HL-60 (cell line): ENCODE measurements at regions not wholly inside any gene's neighbourhood (a gene's known extent, or its start where the extent isn't known, plus 50 kb on each side); places are given as distances from the start of the nearest gene placed in this dataset.

ENCODE experiments used
- DNase-seq, 2 experiments: peaks; one replicate each; pipeline ENCODE4 v3.0.0-alpha.2; 2010 to 2020; ENCODE audit warnings: low read depth in 1 of 2, low spot score in 1 of 2
- H3K27ac ChIP-seq: fragments of 250-450 bp; sonication (Bioruptor Pico); replicated peaks from 2 replicates; pipeline ENCODE4 v1.5.1; 2020; ENCODE audit warnings: mild to moderate bottlenecking, moderate library complexity
- H3K27me3 ChIP-seq: fragments of 250-450 bp; sonication (Bioruptor Pico); 2 replicates; pipeline ENCODE4 v1.5.1; 2021; ENCODE audit warnings: mild to moderate bottlenecking, moderate library complexity; ENCODE audit not compliant: insufficient read depth, poor library complexity, severe bottlenecking
- H3K4me3 ChIP-seq: replicated peaks from 2 replicates; pipeline ENCODE4 v1.5.1; 2011; ENCODE audit warnings: mild to moderate bottlenecking, control low read depth, low read length; ENCODE audit not compliant: insufficient read depth
- CTCF ChIP-seq: IDR thresholded peaks from one replicate; pipeline ENCODE4 v1.5.1; 2011; ENCODE audit warnings: low read length, control low read depth, inconsistent platforms; ENCODE audit not compliant: insufficient read depth
- GABPA ChIP-seq: IDR thresholded peaks from 2 replicates; pipeline ENCODE4 v1.6.1; 2012; ENCODE audit warnings: low read depth
- POLR2AphosphoS5 ChIP-seq: IDR thresholded peaks from 2 replicates; pipeline ENCODE4 v1.6.1; 2012; ENCODE audit warnings: low read depth
- SPI1 ChIP-seq: IDR thresholded peaks from 2 replicates; pipeline ENCODE4 v1.6.1; 2012; ENCODE audit warnings: low read depth, mild to moderate bottlenecking, borderline replicate concordance
- TF ChIP-seq, protein P1 (sequence below): IDR thresholded peaks from 2 replicates; pipeline ENCODE4 v1.6.1; 2012; ENCODE audit warnings: low read depth; ENCODE audit not compliant: insufficient replicate concordance

DNA sequence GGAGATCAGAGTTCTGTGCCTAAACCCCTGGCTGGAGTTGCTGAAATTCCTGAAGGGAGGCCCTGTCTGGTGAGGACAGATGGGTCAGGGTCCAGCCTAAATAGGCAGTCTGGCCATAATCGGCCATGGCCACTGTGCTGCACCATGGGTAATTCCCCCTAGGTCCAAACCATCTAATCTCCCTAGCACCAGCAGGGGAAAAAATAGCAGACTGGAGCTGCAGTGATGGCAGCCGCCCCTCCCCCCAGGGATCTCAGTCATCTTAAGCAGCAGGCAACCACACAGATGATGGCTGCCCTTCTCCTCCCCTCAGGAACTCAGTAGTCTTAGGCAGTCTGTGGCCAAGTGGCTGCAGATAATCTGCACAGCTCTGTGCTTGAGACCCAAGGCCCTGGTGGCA is 68.4 kb upstream of the CD96 start:
- TF ChIP-seq CTCF: no peak
- TF ChIP-seq SPI1: no peak
- TF ChIP-seq POLR2AphosphoS5: no peak
- no peak for TF ChIP-seq GABPA
- TF ChIP-seq, protein P1, sequence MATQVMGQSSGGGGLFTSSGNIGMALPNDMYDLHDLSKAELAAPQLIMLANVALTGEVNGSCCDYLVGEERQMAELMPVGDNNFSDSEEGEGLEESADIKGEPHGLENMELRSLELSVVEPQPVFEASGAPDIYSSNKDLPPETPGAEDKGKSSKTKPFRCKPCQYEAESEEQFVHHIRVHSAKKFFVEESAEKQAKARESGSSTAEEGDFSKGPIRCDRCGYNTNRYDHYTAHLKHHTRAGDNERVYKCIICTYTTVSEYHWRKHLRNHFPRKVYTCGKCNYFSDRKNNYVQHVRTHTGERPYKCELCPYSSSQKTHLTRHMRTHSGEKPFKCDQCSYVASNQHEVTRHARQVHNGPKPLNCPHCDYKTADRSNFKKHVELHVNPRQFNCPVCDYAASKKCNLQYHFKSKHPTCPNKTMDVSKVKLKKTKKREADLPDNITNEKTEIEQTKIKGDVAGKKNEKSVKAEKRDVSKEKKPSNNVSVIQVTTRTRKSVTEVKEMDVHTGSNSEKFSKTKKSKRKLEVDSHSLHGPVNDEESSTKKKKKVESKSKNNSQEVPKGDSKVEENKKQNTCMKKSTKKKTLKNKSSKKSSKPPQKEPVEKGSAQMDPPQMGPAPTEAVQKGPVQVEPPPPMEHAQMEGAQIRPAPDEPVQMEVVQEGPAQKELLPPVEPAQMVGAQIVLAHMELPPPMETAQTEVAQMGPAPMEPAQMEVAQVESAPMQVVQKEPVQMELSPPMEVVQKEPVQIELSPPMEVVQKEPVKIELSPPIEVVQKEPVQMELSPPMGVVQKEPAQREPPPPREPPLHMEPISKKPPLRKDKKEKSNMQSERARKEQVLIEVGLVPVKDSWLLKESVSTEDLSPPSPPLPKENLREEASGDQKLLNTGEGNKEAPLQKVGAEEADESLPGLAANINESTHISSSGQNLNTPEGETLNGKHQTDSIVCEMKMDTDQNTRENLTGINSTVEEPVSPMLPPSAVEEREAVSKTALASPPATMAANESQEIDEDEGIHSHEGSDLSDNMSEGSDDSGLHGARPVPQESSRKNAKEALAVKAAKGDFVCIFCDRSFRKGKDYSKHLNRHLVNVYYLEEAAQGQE: no peak
- Histone ChIP-seq H3K27ac (no peak overlapping the region), H3K27me3 (no peaks in the 10 kb centered on the region), H3K4me3 (no peak overlapping the region)
- no peak for DNase-seq

- no peak for DNase-seq
- Histone ChIP-seq H3K27me3 (no peaks in the 10 kb centered on the region), H3K27ac (no peak overlapping the region), H3K4me3 (no peak overlapping the region)
- TF ChIP-seq CTCF (no peak), GABPA (no peak), POLR2AphosphoS5 (no peak), SPI1 (no peak)
- TF ChIP-seq, protein P1: no peak
Measured at GRCh38 chr3:111476701-111477100, 65.3 kb upstream of the CD96 start.

GRCh38 chr3:111480091-111480490 is 61.9 kb upstream of the CD96 start:
- TF ChIP-seq CTCF: no peak
- TF ChIP-seq, protein P1: no peak
- TF ChIP-seq GABPA: no peak
- no peak for TF ChIP-seq SPI1
- TF ChIP-seq POLR2AphosphoS5: no peak
- Histone ChIP-seq H3K4me3 (no peak overlapping the region), H3K27me3 (no peaks in the 10 kb centered on the region), H3K27ac (no peak overlapping the region)
- no peak for DNase-seq
